NOMO-1 (cell line): ENCODE measurements at regions not wholly inside any gene's neighbourhood (a gene's known extent, or its start where the extent isn't known, plus 50 kb on each side); places are given as distances from the start of the nearest gene placed in this dataset.
A peak's percentile ranks its signal among the peaks of the same experiment; 100 is the strongest.

Source experiments
- DNase-seq, 2 experiments: peaks; one replicate each; lab custom pipeline; 2025; ENCODE audit not compliant: unreplicated experiment in 2 of 2; lab: John Stamatoyannopoulos, UW

DNA sequence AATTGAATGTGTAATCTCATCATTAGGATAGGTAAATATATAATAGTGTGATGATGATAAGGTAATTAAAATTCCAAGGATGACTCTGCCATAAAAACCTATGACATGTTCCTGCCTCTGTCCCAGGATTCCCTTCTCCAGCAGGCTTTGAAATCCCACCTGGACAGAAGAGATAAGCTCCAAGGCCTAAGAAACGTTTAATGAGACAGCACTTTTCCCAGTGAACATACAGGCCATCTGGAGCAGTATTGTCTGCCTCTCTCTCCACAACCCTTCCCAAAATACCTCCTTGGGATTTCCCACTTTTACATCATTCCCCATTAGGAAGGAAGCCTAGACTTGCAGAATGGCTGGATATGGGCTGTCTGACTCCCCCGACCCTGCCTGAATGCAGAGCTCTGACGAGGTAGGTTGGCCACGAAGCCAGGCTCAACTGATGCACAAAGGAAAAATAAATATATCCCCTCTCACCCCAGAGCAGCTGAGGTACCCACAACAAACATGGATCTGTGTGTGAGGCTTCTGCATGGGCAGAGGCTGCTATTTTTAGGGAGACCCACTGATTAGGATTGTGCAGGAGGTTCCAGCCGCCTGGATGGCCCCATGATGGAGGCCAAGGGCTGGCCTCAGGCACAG, 71.0 kb downstream of the TMPRSS5 start:
- DNase-seq, result no peak

DNA sequence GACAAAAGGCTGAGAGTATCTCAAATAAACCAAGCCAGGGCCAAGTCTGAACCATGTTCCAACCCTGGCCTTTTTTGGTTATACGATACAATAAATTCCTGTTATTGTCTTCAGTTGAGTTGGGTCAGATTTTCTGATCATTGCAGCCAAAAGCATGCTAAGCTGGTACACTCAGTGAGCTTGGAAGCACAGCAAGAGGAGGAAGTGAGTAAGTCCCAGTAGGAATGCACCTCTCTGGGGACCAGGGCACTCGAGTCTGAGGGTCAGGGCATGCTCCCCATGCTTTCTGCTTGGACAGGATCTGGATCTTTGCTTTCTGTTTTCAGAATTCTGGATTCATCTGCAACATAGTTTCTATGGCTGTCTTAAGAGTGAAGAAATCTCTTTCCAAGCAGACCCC, 73.1 kb downstream of the TMPRSS5 start:
- DNase-seq, result no peak

DNA sequence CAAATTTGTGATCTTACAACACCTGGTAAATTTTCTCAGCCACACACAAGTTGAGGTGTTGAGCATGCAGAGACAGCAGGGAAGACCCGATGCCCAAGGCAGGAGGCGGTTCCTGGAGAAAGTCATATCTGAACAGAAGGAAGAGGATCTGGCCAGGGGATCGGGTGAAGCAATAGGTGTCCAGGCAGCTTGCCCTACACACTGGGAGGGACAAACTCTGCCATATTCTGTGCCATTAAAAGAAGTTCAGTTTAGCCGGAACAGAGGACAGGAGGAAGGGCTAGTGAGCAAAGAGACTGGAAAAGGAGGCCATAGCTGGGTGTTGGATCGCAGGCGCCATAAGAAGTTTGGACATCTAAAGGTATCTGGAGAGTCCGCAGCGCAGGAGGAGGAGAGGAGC, 76.5 kb downstream of the TMPRSS5 start:
- DNase-seq, result no peak

DNA sequence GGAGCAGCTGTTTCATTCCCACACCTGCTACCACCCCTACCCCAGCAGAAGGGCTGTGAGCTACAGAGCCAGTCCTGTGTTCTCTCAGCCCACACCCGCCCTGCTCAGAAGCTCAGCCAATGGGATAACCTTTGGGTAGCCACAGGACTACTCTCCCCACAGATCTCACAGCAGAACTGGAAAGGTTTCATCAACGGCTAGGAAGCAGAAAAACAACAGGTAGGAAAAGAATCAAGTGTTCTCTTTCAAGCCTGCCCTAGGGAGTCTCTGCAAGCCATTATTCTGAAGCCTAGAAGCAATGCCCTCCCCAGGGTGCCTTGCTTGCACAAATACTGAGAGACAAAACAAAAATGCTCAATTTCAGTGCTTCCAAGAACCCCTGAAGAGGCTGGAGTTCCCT, 77.2 kb downstream of the TMPRSS5 start:
- no peak for DNase-seq

DNA sequence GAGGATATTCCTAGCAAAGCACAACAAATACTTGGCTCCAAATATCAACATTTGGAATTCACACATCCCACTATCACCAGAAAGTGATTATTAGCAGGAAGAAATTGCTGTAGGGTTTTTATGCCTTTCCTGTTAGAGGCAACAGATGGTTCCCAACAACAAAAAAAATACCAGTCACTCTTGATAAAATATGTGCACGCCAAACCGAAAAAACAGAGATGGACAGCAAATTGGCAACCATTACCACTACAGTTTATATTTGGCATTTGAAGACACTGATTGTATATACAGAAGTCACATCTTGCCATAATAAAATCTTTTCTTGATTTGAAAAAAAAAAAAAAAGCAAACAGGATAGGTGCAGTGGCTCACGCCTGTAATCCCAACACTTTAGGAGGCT, 78.2 kb downstream of the TMPRSS5 start:
- no peak for DNase-seq

DNA sequence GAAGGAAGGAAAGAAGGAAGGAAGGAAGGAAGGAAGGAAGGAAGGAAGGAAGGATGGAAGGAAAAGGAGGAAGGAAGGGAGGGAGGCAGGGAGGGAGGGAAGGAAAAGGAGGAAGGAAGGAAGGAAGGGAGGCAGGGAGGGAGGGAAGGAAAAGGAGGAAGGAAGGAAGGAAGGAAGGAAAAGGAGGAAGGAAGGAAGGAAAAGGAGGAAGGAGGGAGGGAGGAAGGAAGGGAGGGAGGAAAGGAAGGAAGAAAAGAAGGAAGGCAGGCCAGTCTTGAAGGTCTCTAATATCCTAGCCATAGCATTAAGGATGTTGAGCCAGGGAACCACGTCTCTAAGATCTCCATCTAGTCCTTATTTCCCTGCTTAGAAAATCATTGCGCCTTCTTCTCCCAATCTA, 78.8 kb downstream of the TMPRSS5 start:
- DNase-seq, result no peak

DNA sequence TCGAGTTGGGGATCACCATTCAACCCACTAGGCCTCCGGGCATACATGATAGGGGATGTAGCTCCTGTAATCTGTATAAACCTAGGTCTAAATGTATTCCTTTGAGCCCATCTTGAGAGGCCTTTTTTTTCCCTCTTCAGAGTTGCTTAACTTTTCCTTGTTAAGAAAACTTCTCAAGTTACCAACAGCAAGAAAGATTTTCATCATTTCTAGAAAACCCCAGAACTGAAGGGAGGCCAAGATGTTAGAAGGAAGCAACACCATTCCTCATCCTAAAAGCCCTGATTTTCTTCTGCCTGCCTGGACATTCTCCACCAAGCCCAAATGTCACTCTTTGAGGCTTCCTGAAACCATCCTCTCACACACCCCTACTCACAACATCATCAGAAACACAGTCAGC, 79.4 kb downstream of the TMPRSS5 start:
- no peak for DNase-seq

DNA sequence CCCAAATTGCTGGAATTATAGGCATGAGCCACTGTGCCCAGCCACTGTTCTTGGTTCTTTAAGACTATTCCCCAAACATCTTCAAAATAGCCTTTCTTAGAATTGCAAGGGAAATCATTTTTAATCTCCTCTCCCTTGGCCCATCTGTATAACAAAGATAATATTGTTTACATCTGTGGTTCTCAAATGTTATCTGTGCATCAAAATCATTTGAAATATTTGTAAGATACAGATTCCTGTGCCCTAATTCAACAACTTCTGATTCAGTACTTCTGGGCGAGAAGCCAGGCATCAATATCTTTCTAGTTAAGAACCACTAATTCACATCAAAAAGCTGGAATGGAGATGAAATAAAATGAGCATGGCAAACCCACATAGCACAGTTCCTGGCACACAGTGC, 83.0 kb downstream of the TMPRSS5 start:
- no peak for DNase-seq

DNA sequence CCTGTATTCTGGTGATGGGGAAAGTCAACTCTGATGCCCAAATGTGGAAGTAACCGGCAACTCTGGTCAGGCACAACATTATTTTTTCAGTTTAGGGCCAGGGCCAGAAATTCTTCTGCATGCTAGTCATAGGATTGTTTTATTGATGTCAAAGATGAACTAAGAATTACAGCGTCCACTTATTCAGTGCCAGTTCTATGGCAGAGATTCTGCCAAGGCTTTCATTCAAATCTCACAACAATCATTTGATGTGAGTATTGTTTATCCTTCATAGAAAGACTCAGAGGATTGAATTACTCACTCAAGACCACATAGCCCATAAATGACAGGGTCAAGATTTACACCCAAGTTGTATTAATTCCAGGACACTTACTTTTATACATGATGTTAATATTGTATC, 87.7 kb downstream of the TMPRSS5 start:
- no peak for DNase-seq

DNA sequence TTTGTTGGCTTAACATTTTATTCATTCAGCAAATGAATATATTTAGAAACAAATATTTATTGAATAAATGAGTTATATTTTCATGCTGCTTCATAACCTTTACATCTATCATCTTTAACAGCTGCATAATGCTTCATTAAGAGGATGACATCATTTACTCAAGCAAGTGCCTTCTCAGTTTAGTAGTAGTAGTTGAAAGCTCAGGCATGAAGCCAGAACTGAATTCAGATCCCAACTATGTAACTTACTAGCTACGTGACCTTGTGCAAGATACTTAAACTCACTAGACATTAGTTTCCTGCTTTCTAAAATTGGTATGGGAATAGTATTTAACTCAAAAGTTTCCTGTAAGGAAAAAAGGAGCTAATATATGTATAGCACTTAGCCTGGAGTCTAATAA, 90.3 kb downstream of the TMPRSS5 start:
- DNase-seq, result no peak

DNA sequence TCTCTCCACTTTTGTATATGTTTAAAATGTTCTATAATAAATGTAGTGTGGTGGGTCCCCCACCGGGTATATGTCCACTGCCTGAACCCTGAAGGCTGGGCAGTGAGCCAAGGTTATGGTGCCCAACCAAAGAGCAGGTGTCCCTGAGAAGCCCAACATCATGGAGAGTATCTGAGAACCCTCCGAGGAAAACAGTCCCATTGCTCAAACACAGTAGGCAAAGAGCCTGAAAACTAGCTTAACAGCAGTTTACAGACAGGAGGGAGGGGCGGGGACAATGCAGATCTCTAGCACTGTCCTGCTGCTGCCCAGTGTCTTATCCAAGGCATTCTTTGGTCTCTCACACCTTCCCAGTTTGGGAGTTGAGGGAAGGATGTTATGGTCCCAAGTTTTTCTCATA, 91.0 kb downstream of the TMPRSS5 start:
- no peak for DNase-seq

DNA sequence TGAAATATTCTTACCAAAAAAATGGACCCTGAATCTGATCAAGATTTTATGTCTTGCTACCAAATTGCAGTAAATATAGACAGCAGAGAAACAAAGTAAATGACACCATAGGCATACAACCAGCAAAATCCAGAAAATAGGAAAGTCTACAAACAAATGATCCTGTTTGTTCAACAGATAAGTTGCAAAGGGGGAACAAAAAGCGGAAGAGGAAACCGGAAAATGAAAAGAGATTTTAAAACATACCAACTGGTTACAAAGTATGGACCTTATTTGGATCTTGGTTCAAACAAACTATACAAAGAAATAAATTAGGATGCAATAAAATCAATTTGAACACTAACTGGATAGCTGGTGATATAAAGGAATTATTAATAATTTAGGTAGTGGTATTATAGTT, 92.0 kb downstream of the TMPRSS5 start:
- peak in 1 of 2 experiments; percentile 29 for DNase-seq

DNA sequence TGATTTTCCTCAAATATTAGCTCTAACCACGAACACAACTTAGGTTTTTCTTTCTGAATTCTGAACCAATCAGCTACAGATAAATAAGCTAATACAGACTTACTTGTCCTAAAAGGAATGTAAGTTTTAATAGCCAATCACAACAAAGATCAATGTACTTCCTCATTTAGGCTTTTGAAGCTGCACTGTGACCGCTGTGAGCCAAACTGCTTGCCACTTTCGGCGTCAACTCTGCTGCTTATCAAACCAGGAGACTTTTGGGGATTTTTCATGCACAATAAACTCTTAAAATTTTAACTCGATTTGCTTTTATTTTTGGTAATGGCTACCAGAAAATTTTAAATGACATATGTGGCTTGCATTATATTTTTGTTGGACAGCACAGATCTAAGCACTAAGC, 92.5 kb downstream of the TMPRSS5 start:
- DNase-seq, result peak; percentile 61 to 67

DNA sequence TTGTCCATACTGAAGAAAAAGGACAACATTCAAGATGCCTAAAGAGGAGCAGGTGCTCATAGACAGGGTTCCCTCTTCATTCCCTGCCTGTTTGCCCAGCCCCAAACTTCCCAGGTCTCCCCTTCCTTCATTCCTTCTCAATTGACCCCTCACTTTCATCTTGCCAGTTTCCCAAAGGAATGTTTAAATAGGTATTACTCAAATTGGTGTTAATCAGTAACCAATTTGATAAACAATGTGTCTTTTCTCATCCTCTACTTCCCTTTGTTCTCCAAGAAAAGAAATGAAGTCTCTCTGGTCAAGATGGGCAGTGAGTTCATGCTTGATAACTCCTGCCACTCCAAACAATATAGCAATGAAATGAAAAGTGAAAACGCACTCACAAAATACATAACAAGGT, 101.9 kb downstream of the TMPRSS5 start:
- DNase-seq, result no peak

DNA sequence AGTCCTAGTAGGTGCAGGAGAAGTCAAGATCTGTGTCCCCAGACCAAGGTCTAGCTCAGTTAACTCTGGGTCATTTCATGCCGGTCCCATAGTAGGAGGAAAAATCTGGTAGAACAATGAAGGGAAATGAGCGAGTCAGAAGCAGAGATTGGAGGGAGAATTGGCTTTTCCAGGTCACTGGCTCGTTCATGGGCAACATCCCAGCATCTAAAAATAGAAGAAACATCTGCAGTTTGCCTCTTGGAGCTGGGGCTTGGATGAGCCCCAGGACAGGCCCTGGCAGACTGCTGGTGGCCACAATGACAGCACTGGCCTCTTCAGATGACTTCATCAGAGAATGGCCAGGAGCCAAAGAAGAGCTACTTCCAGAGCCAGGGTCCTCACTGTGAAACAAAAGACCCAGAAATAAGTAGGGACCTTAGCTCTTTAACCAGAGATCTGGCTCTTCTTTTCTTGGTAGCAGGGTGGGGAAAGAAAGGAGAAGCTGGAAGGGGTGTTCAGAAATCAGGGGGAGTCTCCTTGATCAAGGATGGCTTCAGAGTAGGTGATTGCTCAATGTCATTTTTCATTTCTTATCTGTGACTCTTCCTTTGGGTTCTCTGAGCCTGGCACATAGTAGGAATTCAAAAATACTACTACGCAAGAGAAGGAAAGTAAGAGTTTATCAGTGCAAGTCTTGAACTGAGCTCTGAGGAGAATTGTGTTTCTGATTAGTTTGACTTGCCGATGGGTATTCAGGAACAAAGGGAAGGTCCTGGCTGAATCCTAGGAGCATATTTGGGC, 102.6 kb downstream of the TMPRSS5 start:
- no peak for DNase-seq

DNA sequence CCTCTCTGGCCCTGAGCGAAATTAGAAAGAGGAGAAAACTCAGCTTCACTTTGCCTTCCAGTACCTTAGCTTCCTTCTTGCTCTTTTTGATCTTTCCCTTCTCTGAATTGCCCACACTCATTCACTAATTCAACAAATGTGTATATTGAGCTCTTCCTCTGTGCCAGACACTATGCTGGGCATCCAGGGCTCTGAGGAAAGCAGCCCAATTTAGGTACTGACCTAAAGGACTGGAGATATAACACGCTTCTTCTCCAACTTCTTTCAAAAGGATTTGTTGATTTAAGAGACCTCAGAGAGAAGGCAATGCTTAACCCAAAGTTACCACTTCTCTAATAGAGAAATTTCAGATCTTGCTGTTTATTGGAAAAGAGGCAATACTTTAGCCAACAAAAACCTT, 103.6 kb downstream of the TMPRSS5 start:
- no peak for DNase-seq

DNA sequence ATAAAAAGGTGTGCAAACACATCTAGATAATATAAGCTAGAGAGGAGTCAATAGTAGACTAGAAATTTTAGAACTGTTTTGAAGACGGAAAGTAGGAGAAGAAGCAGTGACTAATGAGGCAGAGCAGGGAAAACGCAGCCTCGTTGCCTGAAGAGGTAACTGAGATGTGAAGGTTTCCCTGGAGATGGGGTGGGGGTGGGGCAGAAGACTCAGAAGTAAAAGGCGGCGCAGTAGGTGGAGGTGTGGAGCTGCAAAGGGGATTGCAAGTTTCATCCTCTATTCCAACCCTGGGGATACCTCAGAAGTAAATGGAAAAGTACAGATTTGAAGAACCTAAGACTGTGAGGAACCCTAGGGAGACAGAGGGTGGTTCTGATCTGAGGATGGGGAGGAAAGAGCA, 109.5 kb downstream of the TMPRSS5 start:
- no peak for DNase-seq

DNA sequence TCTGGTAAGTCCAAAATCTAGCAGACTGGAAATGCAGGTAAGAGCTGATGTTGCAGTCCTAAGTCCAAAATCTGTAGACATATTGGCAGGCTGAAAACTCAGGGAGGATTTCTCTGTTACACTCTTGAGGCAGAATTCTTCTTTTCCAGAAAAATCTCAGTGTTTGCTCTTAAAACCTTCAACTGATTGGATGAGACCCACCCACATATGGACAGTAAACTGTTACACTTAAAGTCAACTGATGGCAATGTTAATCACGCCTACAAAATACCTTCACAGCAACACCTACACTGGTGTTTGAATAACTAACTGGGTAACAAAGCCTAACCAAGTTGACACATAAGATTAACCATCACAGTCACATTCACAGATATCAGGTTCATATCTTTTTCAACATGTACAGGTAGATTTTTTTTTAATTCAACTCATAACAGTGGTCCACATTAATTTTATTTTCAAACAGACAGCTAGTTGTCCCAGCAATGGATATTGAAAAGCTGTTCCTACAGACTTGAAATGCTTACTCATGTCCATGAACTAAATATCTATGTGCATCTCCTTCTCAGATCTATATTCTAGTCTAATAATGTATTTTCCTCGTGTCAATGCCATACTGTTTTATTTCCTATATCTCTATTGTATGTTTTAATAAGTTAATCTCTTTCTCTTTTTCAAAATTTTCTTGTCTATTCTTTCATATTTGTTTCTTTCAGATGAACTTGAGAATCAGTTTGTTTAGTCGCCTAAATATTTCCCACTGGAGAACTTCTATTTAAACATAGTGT, 110.1 kb downstream of the TMPRSS5 start:
- no peak for DNase-seq

DNA sequence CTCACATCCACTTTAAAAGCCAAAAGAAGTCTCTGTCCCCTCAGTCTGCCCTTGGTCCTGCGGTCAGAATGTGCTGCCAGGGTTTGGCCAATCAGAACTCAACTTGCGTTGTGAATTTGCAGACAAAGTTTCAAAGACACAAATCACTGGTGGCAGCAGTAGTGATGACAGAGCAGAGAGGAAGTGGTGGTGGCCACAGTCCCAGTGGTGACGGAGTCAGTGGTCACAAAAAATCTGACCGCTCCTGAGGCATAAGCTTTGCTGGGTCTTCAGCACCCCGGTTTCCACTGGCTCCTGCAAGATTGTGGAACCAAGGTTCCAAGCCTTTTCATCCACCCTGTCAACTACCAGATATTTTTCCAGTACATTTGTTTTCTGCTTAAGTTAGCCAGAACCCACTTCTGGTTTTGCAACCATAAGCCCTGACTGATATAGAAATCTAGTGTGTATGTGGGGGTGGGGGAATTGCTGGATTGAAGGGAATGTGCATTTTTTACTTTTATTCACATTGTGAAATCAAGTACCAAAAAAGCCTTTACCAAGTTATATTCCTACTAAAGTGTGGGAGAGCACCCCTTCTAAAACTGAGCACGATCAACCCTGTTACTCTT, 112.3 kb downstream of the TMPRSS5 start:
- peak; percentile 73 to 83 for DNase-seq

DNA sequence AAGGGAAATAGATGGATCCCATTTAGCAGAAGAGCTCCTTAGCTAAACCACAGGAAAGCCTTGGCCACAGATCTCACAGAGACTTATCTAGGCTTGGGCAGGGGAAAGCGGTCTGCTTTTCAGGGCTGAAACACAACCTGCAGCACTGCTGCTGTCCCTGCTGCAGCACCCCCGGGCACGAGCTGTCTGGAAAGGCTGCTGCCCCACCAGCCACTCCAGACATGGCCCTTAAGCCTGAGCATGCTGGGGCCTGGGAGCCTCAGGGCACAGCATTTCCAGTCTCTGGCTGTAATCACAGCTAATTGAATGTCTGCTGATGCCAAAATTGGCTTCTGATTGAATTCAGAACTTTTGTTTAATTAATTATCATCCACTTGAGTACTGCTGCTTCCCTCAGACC, 115.0 kb downstream of the TMPRSS5 start:
- DNase-seq, result no peak

DNA sequence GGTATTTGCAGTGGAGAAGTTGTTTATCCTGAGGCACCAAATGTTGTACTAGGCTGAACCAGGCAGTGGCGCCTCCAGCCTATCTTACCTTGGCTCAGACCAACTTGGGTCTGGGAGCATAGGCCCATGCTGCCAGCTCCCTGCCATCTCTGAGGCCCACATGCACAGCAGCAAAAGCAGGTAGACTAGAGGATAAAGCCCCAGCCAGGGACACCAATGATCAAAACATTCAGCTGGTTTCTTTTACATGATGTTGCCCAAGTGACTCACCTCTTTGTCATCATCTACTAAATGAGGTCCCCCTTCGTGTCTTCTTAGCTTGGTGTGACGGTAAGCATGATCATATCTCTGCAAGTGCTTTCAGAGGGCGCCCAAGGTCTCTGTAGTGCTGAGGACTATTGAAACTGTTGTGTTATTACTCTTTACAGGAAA, 112.1 kb upstream of the DRD2 start:
- no peak for DNase-seq
